K562 (cell line): ENCODE measurements at regions not wholly inside any gene's neighbourhood (a gene's known extent, or its start where the extent isn't known, plus 50 kb on each side); places are given as distances from the start of the nearest gene placed in this dataset.
A peak's percentile ranks its signal among the peaks of the same experiment; 100 is the strongest.

ENCODE experiments used
- CBX3 ChIP-seq, 2 experiments: IDR thresholded peaks; 1 replicate in 1 of 2; 2 replicates in 1 of 2; pipeline ENCODE4 v1.6.1; 2012; ENCODE audit warnings: inconsistent platforms in 2 of 2, low read length in 2 of 2, borderline replicate concordance in 1 of 2, control low read depth in 1 of 2
- ELK1 ChIP-seq: sonication (generic); formaldehyde crosslinking; IDR thresholded peaks from 2 replicates; pipeline ENCODE4 v1.8.1; 2022; ENCODE audit warnings: missing genetic modification reagents
- GABPB2 ChIP-seq: fragments of 250-450 bp; sonication (Bioruptor Pico); conservative IDR thresholded peaks from 2 replicates; pipeline ENCODE4 v1.5.1; 2021; ENCODE audit warnings: mild to moderate bottlenecking
- KDM5B ChIP-seq: fragments of 200-600 bp; sonication (generic); IDR thresholded peaks from 2 replicates; pipeline ENCODE4 v1.6.1; 2012; ENCODE audit warnings: low read depth, mild to moderate bottlenecking, moderate library complexity, low read length, control low read depth, inconsistent platforms; ENCODE audit not compliant: insufficient replicate concordance
- MEIS2 ChIP-seq: fragments of 450-650 bp; IDR thresholded peaks from 2 replicates; pipeline ENCODE4 v1.6.1; 2014; ENCODE audit warnings: mild to moderate bottlenecking; ENCODE audit not compliant: partially characterized antibody
- NFYB ChIP-seq: IDR thresholded peaks from 2 replicates; pipeline ENCODE4 v1.6.1; 2011; ENCODE audit warnings: mild to moderate bottlenecking, moderate library complexity; ENCODE audit not compliant: insufficient read length; ENCODE audit errors: extremely low read depth
- PHF20 ChIP-seq: fragments of 450-650 bp; IDR thresholded peaks from 2 replicates; pipeline ENCODE4 v1.6.1; 2018; ENCODE audit not compliant: partially characterized antibody
- PHF8 ChIP-seq: fragments of 200-600 bp; sonication (generic); IDR thresholded peaks from 2 replicates; pipeline ENCODE4 v1.6.1; 2012; ENCODE audit warnings: mixed run types, mild to moderate bottlenecking, inconsistent platforms, low read length, moderate library complexity, borderline replicate concordance
- POLR2AphosphoS5 ChIP-seq: IDR thresholded peaks from 2 replicates; pipeline ENCODE4 v1.6.1; 2011; ENCODE audit warnings: mild to moderate bottlenecking, low read depth, low read length, moderate library complexity; ENCODE audit not compliant: control insufficient read depth, insufficient read depth
- ZFP36 ChIP-seq: fragments of 150-350 bp; IDR thresholded peaks from 2 replicates; pipeline ENCODE4 v1.6.1; 2018; ENCODE audit warnings: low read length, low read depth; ENCODE audit not compliant: partially characterized antibody
- ZNF146 ChIP-seq: IDR thresholded peaks from one replicate; pipeline ENCODE4 v1.6.1; 2018; ENCODE audit warnings: missing compliant biosample characterization; ENCODE audit not compliant: unreplicated experiment
- TF ChIP-seq, protein P1 (sequence below): fragments of 450-650 bp; formaldehyde crosslinking; IDR thresholded peaks from 2 replicates; pipeline ENCODE4 v1.4.0; 2022; ENCODE audit warnings: missing genetic modification characterization
- TF ChIP-seq, protein P2 (sequence below): sonication (generic); formaldehyde crosslinking; IDR thresholded peaks from 2 replicates; pipeline ENCODE4 v1.9.0; 2022; ENCODE audit warnings: mild to moderate bottlenecking, missing genetic modification reagents
- TF ChIP-seq, protein P3 (sequence below): fragments of 450-650 bp; IDR thresholded peaks from 2 replicates; pipeline ENCODE4 v1.6.1; 2014; ENCODE audit warnings: low read depth, mild to moderate bottlenecking, moderate library complexity, borderline replicate concordance

GRCh38 chr7:140230861-140231770 lies 54.3 kb upstream of the KDM7A start (continued):
- TF ChIP-seq, protein P1, sequence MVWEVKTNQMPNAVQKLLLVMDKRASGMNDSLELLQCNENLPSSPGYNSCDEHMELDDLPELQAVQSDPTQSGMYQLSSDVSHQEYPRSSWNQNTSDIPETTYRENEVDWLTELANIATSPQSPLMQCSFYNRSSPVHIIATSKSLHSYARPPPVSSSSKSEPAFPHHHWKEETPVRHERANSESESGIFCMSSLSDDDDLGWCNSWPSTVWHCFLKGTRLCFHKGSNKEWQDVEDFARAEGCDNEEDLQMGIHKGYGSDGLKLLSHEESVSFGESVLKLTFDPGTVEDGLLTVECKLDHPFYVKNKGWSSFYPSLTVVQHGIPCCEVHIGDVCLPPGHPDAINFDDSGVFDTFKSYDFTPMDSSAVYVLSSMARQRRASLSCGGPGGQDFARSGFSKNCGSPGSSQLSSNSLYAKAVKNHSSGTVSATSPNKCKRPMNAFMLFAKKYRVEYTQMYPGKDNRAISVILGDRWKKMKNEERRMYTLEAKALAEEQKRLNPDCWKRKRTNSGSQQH (CRISPR knock-in tag) = no peak
- TF ChIP-seq KDM5B (peak; percentile 23), PHF8 (peak; percentile 34; the same call in 1 of the 2 replicates), PHF20 (peak; percentile 26), ZFP36 (no peak), NFYB (peak; percentile 33), MEIS2 (peak; percentile 9), ELK1 (CRISPR knock-in tag) (no peak), CBX3 (IDR thresholded peaks at IDR 0.05; ENCODE audit: borderline replicate concordance in 1 of 2, low read length in 2 of 2) (no peak), POLR2AphosphoS5 (no peak), ZNF146 (CRISPR knock-in tag) (no peak), GABPB2 (CRISPR knock-in tag) (no peak)
- TF ChIP-seq, protein P2, sequence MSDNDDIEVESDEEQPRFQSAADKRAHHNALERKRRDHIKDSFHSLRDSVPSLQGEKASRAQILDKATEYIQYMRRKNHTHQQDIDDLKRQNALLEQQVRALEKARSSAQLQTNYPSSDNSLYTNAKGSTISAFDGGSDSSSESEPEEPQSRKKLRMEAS = peak; percentile 39; the same call in 1 of the 2 replicates
- TF ChIP-seq, protein P3, sequence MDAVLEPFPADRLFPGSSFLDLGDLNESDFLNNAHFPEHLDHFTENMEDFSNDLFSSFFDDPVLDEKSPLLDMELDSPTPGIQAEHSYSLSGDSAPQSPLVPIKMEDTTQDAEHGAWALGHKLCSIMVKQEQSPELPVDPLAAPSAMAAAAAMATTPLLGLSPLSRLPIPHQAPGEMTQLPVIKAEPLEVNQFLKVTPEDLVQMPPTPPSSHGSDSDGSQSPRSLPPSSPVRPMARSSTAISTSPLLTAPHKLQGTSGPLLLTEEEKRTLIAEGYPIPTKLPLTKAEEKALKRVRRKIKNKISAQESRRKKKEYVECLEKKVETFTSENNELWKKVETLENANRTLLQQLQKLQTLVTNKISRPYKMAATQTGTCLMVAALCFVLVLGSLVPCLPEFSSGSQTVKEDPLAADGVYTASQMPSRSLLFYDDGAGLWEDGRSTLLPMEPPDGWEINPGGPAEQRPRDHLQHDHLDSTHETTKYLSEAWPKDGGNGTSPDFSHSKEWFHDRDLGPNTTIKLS = no peak
